ENCODE measurements at regions not wholly inside any gene's neighbourhood (a gene's known extent, or its start where the extent isn't known, plus 50 kb on each side); places are given as distances from the start of the nearest gene placed in this dataset.
"Not testable (repeated sequence)": the region's sequence is repeated elsewhere in the genome, so short reads cannot be mapped to it uniquely, and the experiment has no call there.

- DNase-seq = no peak
Measured at GRCh38 chr2:7557376-7557775, 640.2 kb downstream of the RNF144A start.

- no peak for DNase-seq
Measured at GRCh38 chr2:7559791-7560190, 642.6 kb downstream of the RNF144A start.

- DNase-seq = no peak
Measured at GRCh38 chr2:7566382-7566881, 649.2 kb downstream of the RNF144A start.

- DNase-seq = not testable (repeated sequence)
Measured at GRCh38 chr2:7567116-7567515, 649.9 kb downstream of the RNF144A start.

- DNase-seq = no peak
Measured at GRCh38 chr2:7567646-7568045, 650.4 kb downstream of the RNF144A start.

GRCh38 chr2:7570247-7570646 is 653.0 kb downstream of the RNF144A start:
- DNase-seq = no peak

GRCh38 chr2:7571701-7572100 is 654.5 kb downstream of the RNF144A start:
- no peak for DNase-seq

GRCh38 chr2:7572450-7572849 is 655.2 kb downstream of the RNF144A start:
- DNase-seq = no peak

- DNase-seq = no peak
Measured at GRCh38 chr2:7573166-7573825, 656.1 kb downstream of the RNF144A start.

GRCh38 chr2:7574385-7574784 is 657.2 kb downstream of the RNF144A start:
- DNase-seq = no peak

- no peak for DNase-seq
Measured at GRCh38 chr2:7577769-7578168, 660.6 kb downstream of the RNF144A start.

- no peak for DNase-seq
Measured at GRCh38 chr2:7584017-7584416, 666.8 kb downstream of the RNF144A start.

- no peak for DNase-seq
Measured at GRCh38 chr2:7586898-7587297, 669.7 kb downstream of the RNF144A start.

GRCh38 chr2:7588295-7588694 is 671.1 kb downstream of the RNF144A start:
- no peak for DNase-seq

- DNase-seq = no peak
Measured at GRCh38 chr2:7592618-7593140, 675.5 kb downstream of the RNF144A start.

- DNase-seq = no peak
Measured at GRCh38 chr2:7593360-7593759, 676.1 kb downstream of the RNF144A start.

GRCh38 chr2:7594211-7594610 is 677.0 kb downstream of the RNF144A start:
- no peak for DNase-seq

GRCh38 chr2:7595206-7595605 is 678.0 kb downstream of the RNF144A start:
- DNase-seq = no peak

- no peak for DNase-seq
Measured at GRCh38 chr2:7598402-7598801, 681.2 kb downstream of the RNF144A start.

- DNase-seq = no peak
Measured at GRCh38 chr2:7599462-7600258, 682.4 kb downstream of the RNF144A start.

- DNase-seq = no peak
Measured at GRCh38 chr2:7601990-7602389, 684.8 kb downstream of the RNF144A start.

GRCh38 chr2:7604456-7604855 is 687.2 kb downstream of the RNF144A start:
- no peak for DNase-seq

GRCh38 chr2:7607441-7608173 is 690.4 kb downstream of the RNF144A start:
- no peak for DNase-seq
